Testis (tissue), 2 donors: ENCODE measurements at regions not wholly inside any gene's neighbourhood (a gene's known extent, or its start where the extent isn't known, plus 50 kb on each side); places are given as distances from the start of the nearest gene placed in this dataset.

Experiments
- DNase-seq: peaks from one replicate; pipeline ENCODE4 v3.0.0-alpha.2; 2019
- H3K27ac ChIP-seq, 2 donors: fragments of 200-600 bp; sonication (generic); one replicate each; pipeline ENCODE4 v1.5.1; 2019
- H3K27me3 ChIP-seq: fragments of 200-600 bp; sonication (generic); one replicate; pipeline ENCODE4 v1.5.1; 2019
- H3K36me3 ChIP-seq: fragments of 200-600 bp; sonication (generic); one replicate; pipeline ENCODE4 v1.5.1; 2017; ENCODE audit warnings: low read depth; ENCODE audit errors: missing control alignments
- H3K4me1 ChIP-seq: fragments of 200-600 bp; sonication (generic); one replicate; pipeline ENCODE4 v1.5.1; 2019
- H3K4me3 ChIP-seq, 2 donors: fragments of 200-600 bp; sonication (generic); one replicate each; pipeline ENCODE4 v1.5.1; 2017 to 2019
- H3K9me3 ChIP-seq: fragments of 200-600 bp; sonication (generic); one replicate; pipeline ENCODE4 v1.5.1; 2017
- CTCF ChIP-seq, 3 experiments: fragments of 450-650 bp in 2 of 3; fragments of 200-600 bp in 1 of 3; sonication (generic) in 1 of 3; IDR thresholded peaks; one replicate each; pipeline ENCODE4 v1.5.1; 2016 to 2019; ENCODE audit warnings: antibody characterized with exemption in 3 of 3, mild to moderate bottlenecking in 2 of 3, moderate library complexity in 1 of 3
- POLR2A ChIP-seq: fragments of 450-650 bp; IDR thresholded peaks from one replicate; pipeline ENCODE4 v1.6.1; 2017; ENCODE audit warnings: antibody characterized with exemption, mild to moderate bottlenecking, moderate library complexity
- WGBS, 2 donors: methylation state at CpG; one replicate each; pipeline ENCODE4 v1.1.5; 2018; 5-methylcytosine and 5-hydroxymethylcytosine counted together
- intact Hi-C: fragments of 100-400 bp; cut with DNase I; formaldehyde crosslinking; loops from one replicate; pipeline ENCODE4 v1.15.1; 2023; ENCODE audit warnings: low total_unique reads

- DNase-seq = no peak
- WGBS, 2 donors = 81 to 90% methylated on average over 3 of the region's 3 CpGs
- no peak overlapping the region for H3K27ac ChIP-seq
- no peak overlapping the region for H3K4me3 ChIP-seq
- intact Hi-C loops = no loop called here
- no peaks in the 10 kb centered on the region for H3K9me3 ChIP-seq
- no peaks in the 10 kb centered on the region for H3K36me3 ChIP-seq
- TF ChIP-seq POLR2A (no peak), CTCF (IDR thresholded peaks at IDR 0.05) (no peak)
- H3K4me1 ChIP-seq = no peaks in the 10 kb centered on the region
- H3K27me3 ChIP-seq = no peaks in the 10 kb centered on the region
Observed at GRCh38 chr19:28508666-28509065, 704.3 kb downstream of the UQCRFS1 start.

DNA sequence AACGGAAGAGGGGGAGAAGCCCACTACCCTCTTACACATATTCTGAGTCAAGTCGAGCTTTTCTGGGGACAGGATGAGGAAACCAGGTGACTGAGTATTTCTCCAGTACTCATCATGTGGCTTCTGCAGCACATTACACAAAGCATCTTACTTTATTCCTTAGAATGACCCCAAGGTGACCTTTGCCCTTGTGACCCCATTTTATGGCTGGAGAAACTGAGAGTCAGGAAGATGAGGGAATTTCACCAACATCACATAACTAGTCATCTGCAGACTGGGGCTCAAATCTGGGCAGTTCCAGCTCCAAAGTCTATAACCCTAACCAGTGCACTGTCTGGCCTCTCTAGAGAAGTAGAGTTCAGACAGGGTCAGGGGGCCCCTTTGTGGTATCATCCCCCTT is 707.0 kb downstream of the UQCRFS1 start:
- 80 to 84% methylated on average over 2 of the region's 2 CpGs for WGBS, 2 donors
- H3K27ac ChIP-seq = no peak overlapping the region
- H3K36me3 ChIP-seq = no peaks in the 10 kb centered on the region
- H3K9me3 ChIP-seq = no peaks in the 10 kb centered on the region
- intact Hi-C loops = no loop called here
- no peak for DNase-seq
- H3K4me1 ChIP-seq = no peaks in the 10 kb centered on the region
- no peak for TF ChIP-seq POLR2A
- TF ChIP-seq CTCF (IDR thresholded peaks at IDR 0.05) = no peak
- H3K4me3 ChIP-seq = no peak overlapping the region
- no peaks in the 10 kb centered on the region for H3K27me3 ChIP-seq

DNA sequence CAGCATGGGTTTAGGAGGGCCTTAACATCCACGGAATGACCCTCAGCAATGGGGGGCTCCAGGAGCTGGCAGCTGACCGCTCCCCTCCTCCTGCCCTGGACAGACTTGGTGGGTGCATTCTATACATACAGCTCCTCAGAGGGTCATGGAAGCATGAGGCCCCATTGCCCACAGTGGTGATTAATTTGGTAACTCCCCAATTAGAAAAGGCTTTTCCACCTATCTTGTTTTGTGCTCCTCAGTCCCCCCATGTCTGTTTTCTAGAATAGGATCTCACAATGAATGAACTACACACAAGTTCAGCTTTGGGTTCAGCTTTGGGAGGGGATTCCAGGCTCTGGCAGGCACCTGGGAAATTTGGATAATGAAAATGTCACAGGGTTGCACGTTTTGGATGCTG is 707.8 kb downstream of the UQCRFS1 start:
- 72 to 84% methylated on average over 2 to 3 of the region's 3 CpGs for WGBS, 2 donors
- intact Hi-C loops = no loop called here
- Histone ChIP-seq H3K27ac (no peak overlapping the region), H3K27me3 (no peaks in the 10 kb centered on the region), H3K4me1 (no peaks in the 10 kb centered on the region), H3K4me3 (no peak overlapping the region), H3K9me3 (no peaks in the 10 kb centered on the region), H3K36me3 (no peaks in the 10 kb centered on the region)
- DNase-seq = no peak
- no peak for TF ChIP-seq POLR2A
- TF ChIP-seq CTCF (IDR thresholded peaks at IDR 0.05) = no peak

- Histone ChIP-seq H3K4me3 (no peak overlapping the region), H3K27me3 (no peaks in the 10 kb centered on the region), H3K36me3 (no peaks in the 10 kb centered on the region), H3K27ac (no peak overlapping the region), H3K9me3 (no peaks in the 10 kb centered on the region), H3K4me1 (no peaks in the 10 kb centered on the region)
- TF ChIP-seq POLR2A = no peak
- no peak for TF ChIP-seq CTCF (IDR thresholded peaks at IDR 0.05)
- intact Hi-C loops = no loop called here
- 90 to 92% methylated on average over 3 of the region's 3 CpGs for WGBS, 2 donors
- no peak for DNase-seq
Observed at GRCh38 chr19:28504727-28505126, 708.2 kb downstream of the UQCRFS1 start.

GRCh38 chr19:28504139-28504538 is 708.8 kb downstream of the UQCRFS1 start:
- WGBS, 2 donors = 81 to 84% methylated on average over 3 of the region's 3 CpGs
- DNase-seq = no peak

More at GRCh38 chr19:28504139-28504538, 708.8 kb downstream of the UQCRFS1 start:
- TF ChIP-seq CTCF (IDR thresholded peaks at IDR 0.05) (no peak), POLR2A (no peak)
- Histone ChIP-seq H3K4me1 (no peaks in the 10 kb centered on the region), H3K36me3 (no peaks in the 10 kb centered on the region), H3K9me3 (no peaks in the 10 kb centered on the region), H3K27me3 (no peaks in the 10 kb centered on the region), H3K27ac (no peak overlapping the region), H3K4me3 (no peak overlapping the region)
- intact Hi-C loops = no loop called here
